Breast epithelium (tissue), 3 donors: ENCODE measurements at regions not wholly inside any gene's neighbourhood (a gene's known extent, or its start where the extent isn't known, plus 50 kb on each side); places are given as distances from the start of the nearest gene placed in this dataset.

Experiments used
- POLR2AphosphoS5 ChIP-seq, 3 donors: sonication (generic); formaldehyde crosslinking; IDR thresholded peaks; one replicate each; pipeline ENCODE4 v1.6.1; 2017; ENCODE audit warnings: antibody characterized with exemption in 3 of 3
- TF ChIP-seq, protein P1 (sequence below), 3 donors: fragments of 450-650 bp; IDR thresholded peaks; one replicate each; pipeline ENCODE4 v1.5.1; 2016 to 2017; ENCODE audit warnings: antibody characterized with exemption in 3 of 3, mild to moderate bottlenecking in 3 of 3, moderate library complexity in 3 of 3

DNA sequence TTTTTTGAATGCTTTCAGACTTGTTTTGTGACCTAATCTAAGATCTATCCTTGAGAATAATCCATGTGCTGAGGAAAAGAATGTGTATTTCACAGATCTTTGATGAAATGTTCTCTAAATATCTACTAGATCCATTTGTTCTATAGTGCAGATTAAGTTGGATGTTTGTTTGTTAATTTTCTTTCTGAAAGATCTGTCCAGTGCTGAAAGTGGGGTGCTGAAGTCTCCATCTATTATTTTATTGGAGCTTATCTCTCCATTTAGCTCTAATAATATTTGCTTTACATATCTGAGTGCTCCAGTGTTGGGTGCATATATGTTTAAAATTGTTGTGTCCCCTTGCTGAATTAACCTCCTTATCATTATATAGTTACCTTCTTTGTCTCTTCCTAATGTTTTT is 303.6 kb downstream of the HTR1B start:
- TF ChIP-seq, protein P1, sequence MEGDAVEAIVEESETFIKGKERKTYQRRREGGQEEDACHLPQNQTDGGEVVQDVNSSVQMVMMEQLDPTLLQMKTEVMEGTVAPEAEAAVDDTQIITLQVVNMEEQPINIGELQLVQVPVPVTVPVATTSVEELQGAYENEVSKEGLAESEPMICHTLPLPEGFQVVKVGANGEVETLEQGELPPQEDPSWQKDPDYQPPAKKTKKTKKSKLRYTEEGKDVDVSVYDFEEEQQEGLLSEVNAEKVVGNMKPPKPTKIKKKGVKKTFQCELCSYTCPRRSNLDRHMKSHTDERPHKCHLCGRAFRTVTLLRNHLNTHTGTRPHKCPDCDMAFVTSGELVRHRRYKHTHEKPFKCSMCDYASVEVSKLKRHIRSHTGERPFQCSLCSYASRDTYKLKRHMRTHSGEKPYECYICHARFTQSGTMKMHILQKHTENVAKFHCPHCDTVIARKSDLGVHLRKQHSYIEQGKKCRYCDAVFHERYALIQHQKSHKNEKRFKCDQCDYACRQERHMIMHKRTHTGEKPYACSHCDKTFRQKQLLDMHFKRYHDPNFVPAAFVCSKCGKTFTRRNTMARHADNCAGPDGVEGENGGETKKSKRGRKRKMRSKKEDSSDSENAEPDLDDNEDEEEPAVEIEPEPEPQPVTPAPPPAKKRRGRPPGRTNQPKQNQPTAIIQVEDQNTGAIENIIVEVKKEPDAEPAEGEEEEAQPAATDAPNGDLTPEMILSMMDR (IDR thresholded peaks at IDR 0.05) = no peak
- TF ChIP-seq POLR2AphosphoS5 (IDR thresholded peaks at IDR 0.05) = no peak
